ENCODE measurements at regions not wholly inside any gene's neighbourhood (a gene's known extent, or its start where the extent isn't known, plus 50 kb on each side); places are given as distances from the start of the nearest gene placed in this dataset.

DNA sequence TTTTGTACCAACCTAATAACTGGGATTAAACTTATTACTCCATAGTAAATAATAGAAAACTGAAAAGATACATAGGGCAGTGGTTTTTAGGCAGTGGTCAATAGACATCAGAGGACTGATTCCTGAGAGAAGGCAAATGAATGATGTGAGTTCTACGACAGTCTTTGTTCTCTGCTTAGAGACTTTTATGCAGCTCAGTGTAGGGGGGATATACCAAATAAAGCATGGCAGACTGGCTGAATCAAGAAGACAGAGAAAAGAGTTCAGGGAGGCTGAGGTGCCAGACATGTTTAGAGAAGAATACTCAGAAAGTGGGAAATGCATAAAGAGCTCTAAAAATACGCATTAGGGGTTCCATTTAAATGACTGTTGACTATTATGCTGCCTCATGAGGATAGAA, 320.8 kb upstream of the FAR2 start:
- DNase-seq: no peak

DNA sequence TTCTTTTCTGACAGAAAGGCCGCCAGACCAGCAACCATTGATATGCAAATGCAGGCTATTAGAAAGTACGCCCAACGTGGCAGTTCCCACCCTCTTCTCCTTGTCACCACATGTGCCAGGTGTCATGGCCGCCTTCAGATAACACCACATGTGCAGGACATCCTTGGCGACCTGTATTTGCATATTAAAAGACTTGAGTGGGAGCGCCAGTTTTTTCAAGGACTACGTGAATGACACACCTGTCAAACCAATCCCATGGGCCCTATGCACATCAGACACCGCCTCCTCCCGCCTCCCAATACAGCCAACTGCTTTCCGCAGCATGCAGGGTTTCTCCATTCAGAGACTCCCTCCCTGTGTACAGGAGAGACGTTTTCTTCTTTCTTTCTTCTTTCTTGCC, 318.6 kb upstream of the FAR2 start:
- DNase-seq: no peak

DNA sequence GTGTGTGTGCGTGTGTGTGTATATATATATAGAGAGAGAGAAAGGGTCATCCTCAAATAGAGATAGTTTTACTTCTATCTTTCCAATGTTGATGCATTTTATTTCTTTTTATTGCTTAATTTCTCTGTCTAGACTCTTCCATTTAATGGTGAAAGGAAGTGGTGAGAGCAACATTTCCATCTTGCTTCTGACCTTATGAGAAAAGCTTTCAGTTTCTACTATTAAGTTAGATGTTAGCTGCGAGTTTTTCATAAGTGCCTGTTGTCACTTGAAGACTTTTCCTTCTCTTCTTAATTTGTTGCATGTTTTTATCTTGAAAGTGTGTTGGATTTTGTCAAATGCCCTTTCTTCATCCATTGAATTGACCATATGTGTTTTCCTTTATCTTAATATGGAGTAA, 304.4 kb upstream of the FAR2 start:
- DNase-seq: no peak

DNA sequence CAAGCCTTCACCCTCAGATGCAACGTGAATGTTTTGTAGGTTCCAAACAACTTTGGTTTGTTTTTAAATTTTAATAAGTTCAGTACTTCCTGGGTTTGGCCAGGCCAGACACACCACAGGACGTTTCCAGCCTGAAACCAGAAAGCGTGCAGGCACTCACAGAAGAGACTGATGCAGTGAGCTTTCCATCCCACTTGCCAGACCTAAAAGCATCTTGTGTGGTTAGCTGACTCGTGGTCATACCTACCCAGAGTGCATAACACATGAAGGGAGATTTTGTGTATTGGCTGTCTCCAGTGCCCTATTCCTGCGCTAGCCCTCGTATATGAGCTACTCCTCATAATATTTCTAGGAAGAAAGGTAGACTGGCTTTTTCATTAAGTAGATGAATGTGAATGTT, 297.3 kb upstream of the FAR2 start:
- DNase-seq: no peak

DNA sequence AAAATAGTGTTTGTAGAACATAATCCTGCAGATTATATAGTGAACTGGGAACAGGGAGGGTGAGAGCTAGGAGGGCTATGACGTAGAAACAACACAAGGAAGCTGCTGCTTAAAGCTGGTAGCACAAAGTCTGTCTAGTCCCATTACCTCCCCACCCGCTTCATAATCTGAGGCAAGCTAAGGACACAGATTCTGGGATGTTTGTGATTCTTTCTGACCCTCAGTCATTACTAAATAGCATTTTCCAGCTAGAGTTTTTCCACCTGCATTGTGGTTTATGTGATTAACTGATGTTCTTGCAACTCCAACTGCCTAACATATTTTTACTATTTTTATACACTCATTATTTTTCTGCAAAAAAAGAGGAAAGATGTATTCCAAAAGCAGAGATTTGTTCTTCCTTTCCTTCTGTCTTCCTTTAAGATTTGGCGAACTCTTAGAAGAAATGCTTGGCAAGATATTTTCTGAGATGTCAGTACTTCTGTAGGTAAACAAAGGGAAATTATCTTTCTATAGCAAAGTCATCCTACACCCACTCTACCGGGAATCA, 293.2 kb upstream of the FAR2 start:
- DNase-seq: no peak

DNA sequence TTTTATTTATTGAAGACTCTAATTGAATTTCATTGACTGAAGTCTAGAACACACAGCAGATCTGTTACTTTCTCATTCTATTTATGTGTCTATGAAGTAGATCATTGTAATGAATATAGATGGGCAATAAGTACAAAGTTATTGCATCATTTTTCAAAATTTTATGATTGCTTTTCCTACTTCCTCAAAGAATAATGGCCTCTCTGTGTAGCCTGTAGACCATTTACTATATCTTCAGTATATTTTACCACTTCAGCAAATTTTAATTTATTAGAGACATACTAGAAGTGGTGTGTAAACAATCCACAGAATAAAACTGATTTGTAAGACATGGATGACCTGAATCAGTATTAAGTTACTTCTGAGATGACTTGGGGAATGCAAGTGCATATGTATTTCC, 291.7 kb upstream of the FAR2 start:
- no peak for DNase-seq

DNA sequence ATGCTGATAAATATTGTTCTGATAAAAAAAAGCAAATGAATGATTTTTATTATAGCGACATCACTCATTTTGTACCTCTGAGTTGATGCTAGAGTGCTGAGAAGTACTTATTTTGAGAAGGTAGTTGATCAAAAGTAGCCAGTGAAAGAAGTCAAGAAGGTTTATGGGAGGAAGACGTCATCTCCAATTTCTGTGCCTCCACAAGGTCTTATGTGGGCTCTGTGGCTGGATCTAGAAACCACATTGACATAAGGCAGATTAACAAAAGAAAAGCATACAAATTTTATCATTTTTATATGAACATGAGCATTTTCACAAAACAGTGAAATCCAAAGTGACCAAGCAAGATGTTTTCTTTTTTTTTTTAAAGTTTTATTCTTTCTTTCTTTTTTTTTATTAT, 289.5 kb upstream of the FAR2 start:
- DNase-seq: no peak

DNA sequence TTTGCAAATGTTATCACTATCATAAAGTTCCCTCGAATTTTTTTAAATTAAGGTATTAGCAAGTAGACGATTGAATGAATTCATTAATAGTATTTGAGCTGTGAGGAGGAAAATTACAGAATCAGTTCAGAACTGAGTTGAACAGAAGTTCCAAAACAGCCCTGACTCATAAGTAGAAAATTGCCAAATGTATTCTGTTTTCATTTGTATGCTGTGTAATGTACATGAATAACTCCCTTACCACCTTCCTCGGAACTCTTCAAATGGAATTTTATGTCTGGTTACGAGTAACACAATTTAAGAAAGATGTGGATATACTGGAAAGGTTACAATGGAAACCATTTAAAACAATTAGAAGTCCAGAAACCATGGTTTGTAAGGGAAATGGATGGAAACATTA, 283.3 kb upstream of the FAR2 start:
- no peak for DNase-seq

DNA sequence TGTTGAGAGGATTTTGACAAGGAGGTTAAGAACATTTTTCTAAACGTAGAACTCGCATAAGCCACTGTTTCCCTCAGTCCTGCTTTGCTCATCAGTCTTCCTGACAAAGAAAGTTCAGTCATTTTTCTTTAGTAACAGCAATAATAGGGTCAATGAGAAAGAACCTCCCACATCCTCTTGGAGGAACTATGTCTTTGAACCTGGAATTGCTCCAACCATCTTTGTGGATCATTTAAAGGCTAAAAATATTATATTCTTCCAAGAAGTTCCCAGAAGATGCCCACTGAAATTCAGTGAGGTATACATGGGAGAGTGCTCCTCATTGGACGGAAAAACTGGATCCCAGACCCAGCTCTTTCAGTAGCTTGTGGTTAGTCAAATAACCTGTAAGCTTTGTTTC, 282.8 kb upstream of the FAR2 start:
- no peak for DNase-seq

DNA sequence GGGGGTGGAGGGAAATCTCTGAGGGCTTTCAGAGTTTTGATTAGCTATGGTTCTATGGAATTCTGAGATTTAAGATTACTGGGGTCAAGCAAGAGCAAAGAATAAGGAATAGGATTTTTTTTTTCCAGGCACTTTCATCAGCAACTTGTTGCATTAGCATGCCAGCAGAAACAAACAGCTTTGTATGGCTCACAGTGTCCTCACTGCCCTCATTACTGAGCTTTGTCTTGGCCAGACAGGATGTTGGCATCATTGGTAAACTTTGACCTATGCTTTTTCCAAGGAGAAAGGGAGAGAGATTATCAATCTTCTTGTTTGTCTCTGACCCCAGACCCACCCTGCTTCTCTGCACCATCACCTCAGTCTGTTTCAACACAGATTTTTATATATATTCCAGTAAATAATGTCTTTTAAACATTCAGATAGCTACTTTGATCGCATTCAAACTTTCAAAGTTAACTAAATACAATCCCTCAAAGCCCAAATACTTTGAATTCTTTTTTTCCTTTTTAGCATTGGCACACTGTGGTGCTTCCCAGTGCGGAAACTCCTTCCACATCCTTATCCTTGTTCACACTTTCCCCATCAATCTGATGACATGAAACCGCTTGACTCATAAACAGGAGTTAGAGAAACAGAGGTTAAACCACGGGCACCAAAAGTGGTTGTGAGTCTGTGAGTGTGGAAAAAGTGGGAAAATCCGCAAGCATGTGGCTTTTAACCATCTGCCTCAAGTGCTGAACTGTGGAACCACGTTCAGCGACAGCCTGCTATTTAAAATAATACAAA, 282.2 kb upstream of the FAR2 start:
- no peak for DNase-seq

DNA sequence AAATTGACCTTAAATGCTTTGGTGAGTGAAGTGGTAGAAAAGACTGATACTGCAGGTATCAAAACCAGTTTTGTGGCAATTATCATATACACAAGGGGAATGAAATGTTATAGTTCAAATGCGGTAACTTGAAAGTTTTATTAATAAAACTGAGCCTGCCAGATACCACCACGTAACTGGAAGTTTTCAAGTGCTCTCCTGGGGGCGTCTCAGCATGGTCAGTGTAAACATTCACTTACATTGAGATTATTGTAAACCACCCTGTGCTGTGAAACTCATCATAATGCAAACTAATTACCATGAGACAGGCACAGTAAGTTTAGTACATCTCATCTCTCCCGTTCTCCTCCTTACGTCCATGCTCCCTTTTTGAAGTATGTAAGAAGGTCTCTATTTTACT, 280.7 kb upstream of the FAR2 start:
- no peak for DNase-seq

DNA sequence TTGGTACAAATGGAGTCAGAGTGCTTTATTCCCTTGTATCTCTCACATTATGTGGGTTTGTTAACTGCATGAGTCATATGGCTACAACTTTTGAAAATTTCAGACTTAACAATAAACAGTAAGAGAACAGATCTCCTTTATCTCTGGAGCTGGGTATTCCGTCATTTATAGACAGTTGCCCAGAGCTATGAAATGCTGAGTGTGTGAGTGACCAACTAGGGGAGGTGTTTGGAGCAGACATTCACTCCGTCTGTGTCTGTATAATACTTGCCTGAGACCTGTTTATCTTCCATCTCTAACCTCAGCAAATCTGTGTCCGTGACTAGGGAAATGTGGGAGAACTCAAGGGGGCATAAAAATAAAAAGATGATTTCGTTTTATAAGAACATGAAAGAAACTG, 279.9 kb upstream of the FAR2 start:
- no peak for DNase-seq

DNA sequence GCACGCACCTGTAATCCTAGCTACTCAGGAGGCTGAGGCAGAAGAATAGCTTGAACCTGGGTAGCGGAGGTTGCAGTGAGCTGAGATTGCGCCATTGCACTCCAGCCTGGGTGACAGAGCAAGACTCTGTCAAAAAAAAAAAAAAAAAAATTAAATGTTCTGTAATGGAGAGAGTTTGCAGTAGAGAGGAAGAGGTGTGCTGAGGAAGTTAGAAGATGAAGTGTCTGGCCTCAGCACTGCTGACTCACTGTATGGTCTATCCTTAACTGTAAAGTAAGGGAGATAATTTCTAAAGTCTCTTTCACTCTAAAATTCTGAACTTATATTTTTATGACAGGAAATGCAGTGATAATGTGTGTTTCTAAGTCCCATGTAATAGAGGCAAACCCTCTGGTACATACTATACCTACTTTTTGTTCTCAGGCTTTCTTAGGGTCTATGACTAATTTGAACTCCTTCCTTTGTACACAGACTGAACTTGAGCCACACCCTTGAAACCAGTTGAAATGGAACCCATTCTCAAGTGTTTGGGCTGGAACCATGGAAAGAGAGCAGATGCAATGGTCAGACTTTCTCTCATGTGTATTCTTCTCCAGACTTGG, 278.1 kb upstream of the FAR2 start:
- no peak for DNase-seq

DNA sequence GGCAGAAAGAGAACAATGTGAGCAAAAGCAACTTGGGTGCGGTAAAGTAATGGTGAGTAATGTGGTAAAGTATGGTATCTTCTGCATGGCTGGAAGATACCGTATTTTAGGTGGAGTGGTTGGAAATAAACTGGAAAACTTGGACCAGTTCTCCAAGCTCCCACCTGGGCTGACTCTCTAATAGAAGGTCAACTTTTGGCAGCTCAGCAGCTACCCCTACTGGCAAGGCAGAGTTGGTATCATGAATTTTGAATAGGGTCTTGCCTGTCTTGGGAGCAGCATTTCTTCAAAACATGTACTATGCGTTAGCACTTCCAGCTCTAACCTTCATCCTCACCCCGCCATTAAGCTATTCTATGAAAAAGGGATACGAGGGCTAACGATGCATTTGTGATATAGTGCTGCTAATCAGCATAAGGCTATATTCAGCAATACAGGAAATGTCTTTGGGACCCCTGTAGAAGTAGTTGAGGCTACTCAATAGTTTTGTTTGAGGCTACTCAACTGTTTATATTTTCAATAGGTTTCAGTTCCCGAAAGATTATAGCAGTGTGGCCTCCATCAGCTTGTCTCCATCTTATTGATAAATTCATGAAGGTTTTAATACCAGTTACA, 276.3 kb upstream of the FAR2 start:
- DNase-seq: peak; percentile 15

DNA sequence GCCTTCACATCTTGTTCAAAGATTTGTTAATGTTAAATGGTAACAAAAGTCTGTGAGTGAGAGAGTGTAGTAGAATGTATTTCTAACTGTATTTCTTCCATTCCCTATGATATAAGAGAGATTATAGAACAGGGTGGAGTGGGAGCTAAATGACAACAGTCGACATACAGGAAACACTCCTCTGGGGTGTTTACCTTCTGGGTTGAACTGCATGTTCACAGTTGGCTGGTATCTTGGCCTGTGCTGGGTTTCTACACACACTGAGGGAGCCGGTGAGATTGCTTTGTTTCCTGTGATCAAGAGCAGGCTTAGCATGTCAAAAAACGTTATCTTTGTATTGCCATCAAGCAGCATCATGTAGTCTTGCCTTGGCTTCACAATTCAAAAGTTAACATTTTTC, 274.3 kb upstream of the FAR2 start:
- DNase-seq: no peak

DNA sequence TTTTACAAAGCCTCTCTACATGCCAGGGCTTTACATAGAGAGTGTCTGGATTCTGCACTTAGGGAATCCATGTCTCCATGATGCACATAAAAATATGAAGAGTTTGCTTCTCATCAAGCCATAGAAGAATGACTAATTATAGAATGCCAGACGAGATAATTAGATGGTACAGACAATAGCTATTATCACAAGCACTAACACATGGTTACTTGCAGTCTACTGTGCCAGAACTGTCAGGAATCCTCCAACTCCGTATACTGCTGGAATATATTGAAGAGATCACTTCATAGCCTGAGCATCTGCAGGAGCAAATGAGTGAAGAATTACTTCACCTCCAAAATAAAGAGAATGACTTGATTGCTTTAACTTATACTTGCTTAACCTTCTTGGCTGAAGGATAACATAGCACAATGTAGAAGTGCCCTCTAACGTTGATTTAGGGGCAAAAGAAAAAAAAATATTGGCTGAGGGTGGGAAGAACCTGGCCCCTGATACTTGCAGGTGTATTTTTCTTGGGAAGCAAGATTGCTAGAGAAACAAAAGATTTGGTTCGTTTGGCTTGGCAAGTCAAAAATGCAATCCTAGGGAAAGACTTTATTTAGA, 272.8 kb upstream of the FAR2 start:
- no peak for DNase-seq

DNA sequence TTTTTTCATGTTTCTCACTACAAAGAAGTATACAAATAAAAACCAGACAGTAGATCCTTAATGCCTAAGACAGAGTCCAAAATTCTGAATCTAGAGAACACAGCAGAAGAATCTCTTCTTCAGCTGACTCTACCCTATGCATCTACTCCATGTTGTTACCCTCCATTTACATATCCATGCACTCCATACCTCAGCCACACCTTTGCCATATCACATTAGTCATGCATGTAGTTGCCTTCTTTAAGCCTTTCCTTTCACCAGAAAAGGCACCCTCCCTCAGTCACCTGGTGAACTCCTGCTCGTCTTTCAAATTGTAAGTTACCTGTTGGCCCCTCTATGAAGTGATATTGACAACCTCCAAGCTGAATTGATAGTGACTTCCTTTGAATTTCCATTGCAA, 271.2 kb upstream of the FAR2 start:
- no peak for DNase-seq

DNA sequence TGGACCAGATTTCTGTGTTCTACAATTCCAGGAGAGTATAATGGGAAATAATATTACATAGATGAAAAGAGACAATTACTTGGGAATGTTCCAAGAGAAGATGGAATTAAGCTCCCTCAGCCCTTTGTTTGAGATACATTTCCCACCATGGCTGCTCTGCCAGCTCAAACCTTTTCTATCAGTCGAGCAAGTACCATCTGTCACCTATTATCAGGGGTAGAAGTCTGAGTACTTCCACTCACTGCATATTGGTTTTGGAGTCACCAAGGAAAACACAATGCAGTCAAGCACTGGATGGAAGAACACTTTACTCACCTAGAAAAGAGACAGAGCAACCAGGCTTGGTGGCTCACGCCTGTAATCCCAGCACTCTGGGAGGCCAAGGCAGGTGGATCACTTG, 270.4 kb upstream of the FAR2 start:
- DNase-seq: no peak

DNA sequence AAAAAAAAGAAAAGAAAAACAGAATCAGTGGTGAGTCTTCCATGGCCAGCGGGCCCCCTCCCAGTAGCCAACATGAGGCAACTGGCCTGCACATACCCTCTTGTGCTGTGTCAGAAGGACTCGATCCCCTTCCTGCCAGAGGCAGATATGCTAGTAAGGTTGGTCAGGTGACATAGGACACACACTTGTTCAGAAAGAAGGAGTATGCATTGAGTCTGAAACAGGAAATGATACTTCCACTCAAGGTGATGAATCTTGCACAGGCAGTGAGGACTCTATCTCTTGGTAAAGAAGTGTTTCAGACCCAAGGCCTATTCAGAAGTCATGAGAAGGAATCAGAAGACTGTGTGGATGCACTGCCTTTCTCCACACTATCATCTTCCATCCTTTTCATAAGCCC, 269.7 kb upstream of the FAR2 start:
- DNase-seq: no peak

DNA sequence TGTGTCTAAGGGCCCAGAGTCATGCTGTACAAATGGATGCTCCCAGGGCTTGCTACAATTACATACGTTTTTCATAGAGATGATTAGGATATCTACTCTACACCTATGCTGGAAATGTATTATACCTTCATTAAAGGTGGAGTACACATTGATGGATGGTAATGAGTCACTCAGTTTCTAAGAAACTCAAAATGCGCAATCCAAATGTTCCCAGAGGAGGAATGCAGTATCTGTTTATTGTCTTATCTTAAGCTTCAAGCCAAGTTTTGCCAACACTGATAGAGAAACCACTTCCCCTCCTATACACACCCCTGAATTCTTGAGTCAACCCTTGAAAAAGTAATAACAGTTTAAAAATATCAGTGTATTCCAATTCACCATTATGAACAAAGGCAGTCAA, 266.6 kb upstream of the FAR2 start:
- no peak for DNase-seq

DNA sequence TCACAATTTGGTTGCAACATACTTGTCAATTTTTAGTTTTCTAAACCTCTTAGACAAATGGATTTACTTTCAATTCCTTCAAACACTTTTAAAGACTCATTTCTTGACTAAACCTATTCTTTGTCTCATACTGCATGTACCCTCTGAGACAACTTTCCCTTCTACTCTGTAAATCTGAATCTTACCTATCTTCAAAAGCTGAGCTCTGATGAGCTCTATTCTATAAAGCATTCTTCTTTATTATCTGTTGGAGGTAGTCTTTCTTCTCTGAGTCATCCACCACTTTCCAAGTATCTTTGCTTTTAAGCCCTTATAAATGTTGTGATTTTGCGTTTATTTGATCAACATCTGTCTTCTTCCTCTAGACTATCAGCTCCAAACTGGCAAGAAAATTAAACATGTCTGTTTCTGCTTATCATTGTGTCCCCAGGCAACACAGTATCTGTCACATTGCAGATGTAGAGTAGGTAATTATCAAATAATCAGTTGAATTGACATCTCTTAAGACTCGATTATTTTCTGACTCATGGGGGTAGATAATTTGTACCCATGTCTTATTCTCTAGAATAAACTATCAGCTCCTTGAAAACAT, 265.6 kb upstream of the FAR2 start:
- no peak for DNase-seq

DNA sequence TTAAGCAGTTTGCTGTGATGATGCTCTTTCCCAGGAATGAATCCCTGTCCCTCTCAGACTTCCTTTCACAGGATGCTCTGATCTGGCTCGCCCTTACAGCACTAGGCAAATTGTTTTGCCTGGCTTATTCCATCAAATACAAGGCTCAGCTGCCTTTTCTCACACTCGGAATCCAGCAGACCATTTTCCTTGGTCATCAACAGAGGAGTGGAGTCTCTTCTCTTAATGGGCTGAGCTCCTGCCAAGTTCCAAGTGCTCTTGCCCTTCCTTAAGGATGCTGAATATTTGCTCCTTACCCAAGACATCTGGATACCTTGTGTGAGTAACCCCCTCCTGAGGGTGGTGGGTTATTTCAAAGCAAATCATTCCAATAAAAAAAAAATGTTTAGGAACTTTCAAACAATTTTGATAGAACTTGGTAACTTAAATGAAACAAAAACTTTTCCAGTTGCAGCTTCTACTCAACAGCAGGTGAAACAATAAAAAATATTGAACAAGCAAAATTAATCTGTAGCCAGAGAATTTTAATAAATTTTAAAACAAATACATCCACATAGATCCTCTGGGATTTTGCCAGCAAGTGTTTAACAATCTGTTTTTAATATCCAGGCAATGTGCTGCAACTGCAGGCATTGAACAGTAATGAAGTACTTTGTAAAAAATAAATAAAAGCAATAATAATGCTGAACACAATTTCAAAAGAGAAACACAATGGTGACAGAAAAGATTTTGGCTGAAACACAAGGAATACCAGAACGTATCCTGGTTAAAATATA, 264.0 kb upstream of the FAR2 start:
- DNase-seq: no peak

DNA sequence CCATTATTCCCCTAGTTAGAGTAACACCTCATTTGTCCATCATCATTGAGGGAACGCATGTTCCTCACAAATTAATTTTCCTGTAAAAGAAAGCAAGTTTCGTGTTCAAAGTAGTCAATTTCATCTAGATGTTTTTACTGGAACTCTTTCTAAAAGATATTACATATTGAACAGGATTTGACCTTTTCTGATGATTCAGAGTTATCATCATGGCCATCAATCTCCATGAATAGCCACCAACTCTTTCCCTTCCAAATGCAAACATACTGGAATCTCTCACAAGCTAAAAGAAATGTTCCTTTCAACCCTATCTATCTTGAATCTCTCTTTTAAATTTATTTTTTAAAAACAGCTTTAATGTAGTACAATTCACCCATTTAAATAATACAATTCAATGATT, 263.1 kb upstream of the FAR2 start:
- no peak for DNase-seq

Measured in NCI-H1092 treated with DMSO at 0.1 percent for 48 hours (cell line).